PC-3 (cell line): ENCODE measurements at regions not wholly inside any gene's neighbourhood (a gene's known extent, or its start where the extent isn't known, plus 50 kb on each side); places are given as distances from the start of the nearest gene placed in this dataset.

Experiments used
- EZH2phosphoT487 ChIP-seq: fragments of 300-600 bp; sonication (generic); IDR thresholded peaks from 2 replicates; pipeline ENCODE4 v1.6.1; 2018; ENCODE audit warnings: mild to moderate bottlenecking, antibody characterized with exemption, low read length, borderline replicate concordance
- TF ChIP-seq, protein P1 (sequence below): fragments of 300-600 bp; sonication (generic); conservative IDR thresholded peaks from 2 replicates; pipeline ENCODE4 v1.5.1; 2017; ENCODE audit warnings: antibody characterized with exemption, low read depth, mild to moderate bottlenecking, low read length

GRCh38 chr10:28087661-28088351, 88.9 kb upstream of the ODAD2 start:
- TF ChIP-seq, protein P1, sequence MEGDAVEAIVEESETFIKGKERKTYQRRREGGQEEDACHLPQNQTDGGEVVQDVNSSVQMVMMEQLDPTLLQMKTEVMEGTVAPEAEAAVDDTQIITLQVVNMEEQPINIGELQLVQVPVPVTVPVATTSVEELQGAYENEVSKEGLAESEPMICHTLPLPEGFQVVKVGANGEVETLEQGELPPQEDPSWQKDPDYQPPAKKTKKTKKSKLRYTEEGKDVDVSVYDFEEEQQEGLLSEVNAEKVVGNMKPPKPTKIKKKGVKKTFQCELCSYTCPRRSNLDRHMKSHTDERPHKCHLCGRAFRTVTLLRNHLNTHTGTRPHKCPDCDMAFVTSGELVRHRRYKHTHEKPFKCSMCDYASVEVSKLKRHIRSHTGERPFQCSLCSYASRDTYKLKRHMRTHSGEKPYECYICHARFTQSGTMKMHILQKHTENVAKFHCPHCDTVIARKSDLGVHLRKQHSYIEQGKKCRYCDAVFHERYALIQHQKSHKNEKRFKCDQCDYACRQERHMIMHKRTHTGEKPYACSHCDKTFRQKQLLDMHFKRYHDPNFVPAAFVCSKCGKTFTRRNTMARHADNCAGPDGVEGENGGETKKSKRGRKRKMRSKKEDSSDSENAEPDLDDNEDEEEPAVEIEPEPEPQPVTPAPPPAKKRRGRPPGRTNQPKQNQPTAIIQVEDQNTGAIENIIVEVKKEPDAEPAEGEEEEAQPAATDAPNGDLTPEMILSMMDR = no peak
- TF ChIP-seq EZH2phosphoT487 = no peak
